Upper lobe of left lung (tissue), 4 donors: ENCODE measurements at regions not wholly inside any gene's neighbourhood (a gene's known extent, or its start where the extent isn't known, plus 50 kb on each side); places are given as distances from the start of the nearest gene placed in this dataset.

ENCODE experiments used
- POLR2A ChIP-seq, 4 donors: fragments of 450-650 bp; IDR thresholded peaks; one replicate each; pipeline ENCODE4 v1.5.1; 2016 to 2017; ENCODE audit warnings: antibody characterized with exemption in 4 of 4, mild to moderate bottlenecking in 2 of 4
- POLR2AphosphoS5 ChIP-seq, 2 donors: sonication (generic); formaldehyde crosslinking; IDR thresholded peaks; one replicate each; pipeline ENCODE4 v1.5.1; 2017; ENCODE audit warnings: antibody characterized with exemption in 2 of 2

- TF ChIP-seq POLR2A (IDR thresholded peaks at IDR 0.05) (no peak), POLR2AphosphoS5 (IDR thresholded peaks at IDR 0.05) (no peak)
Measured at GRCh38 chrX:44778254-44778653, 65.6 kb upstream of the DUSP21 start.
